ENCODE measurements at regions not wholly inside any gene's neighbourhood (a gene's known extent, or its start where the extent isn't known, plus 50 kb on each side); places are given as distances from the start of the nearest gene placed in this dataset.

DNA sequence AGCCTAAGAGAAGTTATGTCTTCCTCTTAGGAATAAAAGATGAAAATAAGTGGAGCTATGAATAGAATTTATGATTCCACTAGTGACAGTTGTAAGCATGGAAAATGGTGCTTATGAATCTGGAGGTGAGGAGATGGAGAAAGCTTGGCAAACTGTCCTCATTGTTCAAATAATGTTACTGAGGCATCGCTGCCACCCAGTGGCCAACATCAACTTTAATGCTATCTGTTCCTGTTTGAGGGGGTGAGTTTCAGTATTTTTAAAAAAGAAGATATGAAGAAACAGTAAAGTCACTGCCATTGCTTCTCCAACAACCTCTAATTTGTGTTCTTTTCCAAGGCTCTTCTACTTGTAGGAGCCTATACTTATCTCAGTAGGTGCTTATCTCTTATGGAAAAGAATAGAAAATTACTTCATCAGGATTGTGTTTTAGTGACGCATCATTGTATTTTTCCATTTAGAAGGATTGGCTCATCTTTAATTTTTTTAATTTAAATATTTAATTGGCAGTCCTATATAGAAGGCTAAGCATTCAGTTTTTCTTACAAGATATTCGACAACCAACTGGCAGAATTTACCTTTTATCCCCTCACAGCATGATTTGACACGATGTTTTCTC is 260.4 kb upstream of the P2RY1 start:
- 36 to 52% methylated on average over 3 of the region's 4 CpGs for WGBS, 2 experiments
- Histone ChIP-seq H3K4me3 (ENCODE audit: insufficient read depth, low read depth, low read length) (no peak overlapping the region), H3K36me3 (ENCODE audit: control insufficient read depth, insufficient read depth, low read length) (no peaks in the 10 kb centered on the region), H3K27me3 (ENCODE audit: control insufficient read depth, insufficient read depth, low read length, poor library complexity, severe bottlenecking) (no peaks in the 10 kb centered on the region), H3K27ac (ENCODE audit: insufficient read depth, low read depth, low read length, poor library complexity, severe bottlenecking) (no peak overlapping the region), H3K9me3 (ENCODE audit: control insufficient read depth, low read length) (no peaks in the 10 kb centered on the region), H3K4me1 (ENCODE audit: control insufficient read depth, insufficient read depth, low read length) (no peaks in the 10 kb centered on the region)

DNA sequence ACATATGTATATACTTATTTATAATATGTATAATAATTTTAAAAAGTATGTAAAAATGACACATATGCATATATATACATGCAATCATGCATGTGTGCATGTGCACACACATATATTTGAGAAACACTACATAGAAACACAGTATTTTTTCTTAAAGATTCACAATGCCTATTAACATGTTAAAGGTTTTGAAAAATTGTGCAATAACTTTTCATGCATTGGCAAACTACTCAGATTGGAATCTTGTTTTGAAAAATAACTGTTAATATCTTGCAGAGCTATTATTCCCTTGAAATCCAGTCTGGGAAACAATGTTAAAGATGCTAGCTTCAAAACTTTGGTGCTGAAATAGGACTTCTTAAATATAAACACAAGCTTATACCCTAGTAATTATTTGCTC is 256.2 kb upstream of the P2RY1 start:
- H3K27ac ChIP-seq (ENCODE audit: insufficient read depth, low read depth, low read length, poor library complexity, severe bottlenecking) = no peak overlapping the region
- H3K36me3 ChIP-seq (ENCODE audit: control insufficient read depth, insufficient read depth, low read length) = no peaks in the 10 kb centered on the region
- no peaks in the 10 kb centered on the region for H3K27me3 ChIP-seq (ENCODE audit: control insufficient read depth, insufficient read depth, low read length, poor library complexity, severe bottlenecking)
- H3K9me3 ChIP-seq (ENCODE audit: control insufficient read depth, low read length) = no peaks in the 10 kb centered on the region
- no peaks in the 10 kb centered on the region for H3K4me1 ChIP-seq (ENCODE audit: control insufficient read depth, insufficient read depth, low read length)
- H3K4me3 ChIP-seq (ENCODE audit: insufficient read depth, low read depth, low read length) = no peak overlapping the region

DNA sequence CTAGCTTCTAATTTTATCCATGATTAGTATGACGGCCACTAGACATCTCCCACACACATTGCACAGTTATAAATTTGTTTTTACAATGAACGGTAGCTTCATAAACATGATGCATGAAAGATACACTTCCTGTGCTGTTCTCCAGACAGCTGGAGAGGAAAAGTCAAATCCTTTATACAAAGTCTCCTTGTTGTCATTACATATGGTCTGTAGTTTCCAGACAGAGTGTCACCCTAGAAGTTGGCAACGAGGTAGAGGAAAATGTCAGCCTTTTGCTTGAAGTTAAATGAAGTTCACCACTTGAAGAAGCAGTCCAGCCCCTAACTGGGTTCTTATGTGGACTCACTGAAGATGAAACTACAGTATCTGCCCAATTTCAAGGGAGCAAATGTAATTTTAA is 253.0 kb upstream of the P2RY1 start:
- no peaks in the 10 kb centered on the region for H3K9me3 ChIP-seq (ENCODE audit: control insufficient read depth, low read length)
- H3K27ac ChIP-seq (ENCODE audit: insufficient read depth, low read depth, low read length, poor library complexity, severe bottlenecking) = no peak overlapping the region
- H3K4me1 ChIP-seq (ENCODE audit: control insufficient read depth, insufficient read depth, low read length) = no peaks in the 10 kb centered on the region
- no peaks in the 10 kb centered on the region for H3K27me3 ChIP-seq (ENCODE audit: control insufficient read depth, insufficient read depth, low read length, poor library complexity, severe bottlenecking)
- no peak overlapping the region for H3K4me3 ChIP-seq (ENCODE audit: insufficient read depth, low read depth, low read length)
- 95 to 100% methylated on average over 3 of the region's 3 CpGs for WGBS, 2 experiments
- no peaks in the 10 kb centered on the region for H3K36me3 ChIP-seq (ENCODE audit: control insufficient read depth, insufficient read depth, low read length)

DNA sequence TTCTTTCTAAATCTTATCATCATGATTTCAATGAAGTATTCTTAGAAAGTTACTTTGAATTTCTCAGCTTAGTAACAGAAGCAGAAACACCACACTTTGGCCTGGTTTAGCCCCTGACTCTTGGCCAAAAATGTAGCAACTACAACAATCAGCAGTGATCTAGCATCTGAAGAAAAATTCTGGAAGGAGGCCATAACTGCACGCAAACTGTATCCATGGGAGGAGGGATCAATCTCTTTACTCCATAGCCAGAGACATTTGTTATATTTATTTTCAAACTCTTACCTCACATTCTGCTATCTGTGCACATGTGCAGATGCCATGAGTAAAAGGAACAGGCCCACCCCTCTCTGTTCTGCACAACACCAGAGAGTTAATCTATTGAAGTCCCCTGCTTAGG is 251.0 kb upstream of the P2RY1 start:
- H3K27ac ChIP-seq (ENCODE audit: insufficient read depth, low read depth, low read length, poor library complexity, severe bottlenecking) = no peak overlapping the region
- no peaks in the 10 kb centered on the region for H3K36me3 ChIP-seq (ENCODE audit: control insufficient read depth, insufficient read depth, low read length)
- H3K4me3 ChIP-seq (ENCODE audit: insufficient read depth, low read depth, low read length) = no peak overlapping the region
- no peaks in the 10 kb centered on the region for H3K9me3 ChIP-seq (ENCODE audit: control insufficient read depth, low read length)
- H3K4me1 ChIP-seq (ENCODE audit: control insufficient read depth, insufficient read depth, low read length) = no peaks in the 10 kb centered on the region
- no peaks in the 10 kb centered on the region for H3K27me3 ChIP-seq (ENCODE audit: control insufficient read depth, insufficient read depth, low read length, poor library complexity, severe bottlenecking)
- WGBS, 2 experiments = 73 to 96% methylated on average over 1 of the region's 1 CpG

DNA sequence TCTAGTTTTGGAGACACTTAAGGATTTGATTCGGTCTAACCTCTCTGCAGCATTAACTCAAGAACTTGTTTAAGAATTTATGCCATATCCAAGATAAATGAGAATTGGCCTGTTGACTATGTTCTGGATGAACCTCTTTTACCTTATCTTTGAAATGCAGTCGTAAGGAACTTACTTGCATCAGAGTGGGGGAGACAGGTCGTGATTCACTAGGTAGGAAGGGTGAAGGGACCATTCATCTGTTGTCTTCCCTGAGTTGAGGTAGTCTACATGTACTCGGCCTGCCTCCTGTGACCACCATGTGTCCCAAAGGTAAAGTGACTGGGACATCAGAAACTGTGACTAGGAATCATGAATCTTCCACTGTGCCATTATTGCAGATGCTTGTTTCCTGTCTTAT is 248.0 kb upstream of the P2RY1 start:
- Histone ChIP-seq H3K9me3 (ENCODE audit: control insufficient read depth, low read length) (no peaks in the 10 kb centered on the region), H3K36me3 (ENCODE audit: control insufficient read depth, insufficient read depth, low read length) (no peaks in the 10 kb centered on the region), H3K4me1 (ENCODE audit: control insufficient read depth, insufficient read depth, low read length) (no peaks in the 10 kb centered on the region), H3K4me3 (ENCODE audit: insufficient read depth, low read depth, low read length) (no peak overlapping the region), H3K27me3 (ENCODE audit: control insufficient read depth, insufficient read depth, low read length, poor library complexity, severe bottlenecking) (no peaks in the 10 kb centered on the region), H3K27ac (ENCODE audit: insufficient read depth, low read depth, low read length, poor library complexity, severe bottlenecking) (no peak overlapping the region)
- 92 to 95% methylated on average over 4 of the region's 4 CpGs for WGBS, 2 experiments

DNA sequence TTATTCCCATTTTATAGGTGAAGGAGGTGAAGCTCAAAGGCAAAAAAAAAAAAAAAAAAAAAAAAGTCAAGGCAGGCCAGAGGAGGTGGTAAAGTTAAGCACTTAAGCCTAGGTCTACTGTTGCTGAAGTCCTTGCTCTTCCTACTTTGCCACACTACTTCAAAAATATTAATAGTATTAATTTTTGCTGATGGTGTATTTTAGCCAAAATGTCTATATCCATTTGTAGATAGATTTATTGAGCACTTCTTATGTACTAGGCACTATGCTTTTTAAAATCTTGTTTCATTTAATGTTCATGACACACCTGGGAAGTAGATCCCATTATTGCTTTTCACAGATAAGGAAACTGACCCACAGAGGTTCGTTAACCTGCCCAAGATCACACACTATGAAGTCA is 247.1 kb upstream of the P2RY1 start:
- Histone ChIP-seq H3K27ac (ENCODE audit: insufficient read depth, low read depth, low read length, poor library complexity, severe bottlenecking) (no peak overlapping the region), H3K4me1 (ENCODE audit: control insufficient read depth, insufficient read depth, low read length) (no peaks in the 10 kb centered on the region), H3K36me3 (ENCODE audit: control insufficient read depth, insufficient read depth, low read length) (no peaks in the 10 kb centered on the region), H3K9me3 (ENCODE audit: control insufficient read depth, low read length) (no peaks in the 10 kb centered on the region), H3K27me3 (ENCODE audit: control insufficient read depth, insufficient read depth, low read length, poor library complexity, severe bottlenecking) (no peaks in the 10 kb centered on the region), H3K4me3 (ENCODE audit: insufficient read depth, low read depth, low read length) (no peak overlapping the region)
- 76 to 93% methylated on average over 1 of the region's 1 CpG for WGBS, 2 experiments

DNA sequence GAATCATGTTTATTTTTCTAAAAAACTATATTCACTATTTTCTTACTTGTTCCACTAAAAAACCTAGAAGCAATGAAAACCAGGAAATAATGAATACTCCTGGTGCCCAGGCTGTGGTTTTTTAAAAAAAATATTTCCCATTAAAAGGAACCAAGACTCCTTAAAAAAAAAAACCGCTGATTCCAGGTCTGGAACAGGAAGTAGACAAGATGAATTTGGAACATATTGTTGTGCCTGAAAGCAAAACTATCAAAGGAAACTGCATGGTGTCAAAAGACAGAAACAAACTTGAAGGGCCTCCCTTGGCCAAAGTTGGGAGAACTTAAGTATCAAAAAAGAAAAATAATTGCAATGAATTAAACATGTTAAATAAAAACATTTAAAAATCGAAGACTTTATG is 245.3 kb upstream of the P2RY1 start:
- H3K4me3 ChIP-seq (ENCODE audit: insufficient read depth, low read depth, low read length) = no peak overlapping the region
- 83 to 91% methylated on average over 1 to 2 of the region's 2 CpGs for WGBS, 2 experiments
- no peaks in the 10 kb centered on the region for H3K36me3 ChIP-seq (ENCODE audit: control insufficient read depth, insufficient read depth, low read length)
- no peaks in the 10 kb centered on the region for H3K9me3 ChIP-seq (ENCODE audit: control insufficient read depth, low read length)
- H3K27ac ChIP-seq (ENCODE audit: insufficient read depth, low read depth, low read length, poor library complexity, severe bottlenecking) = no peak overlapping the region
- H3K27me3 ChIP-seq (ENCODE audit: control insufficient read depth, insufficient read depth, low read length, poor library complexity, severe bottlenecking) = no peaks in the 10 kb centered on the region
- no peaks in the 10 kb centered on the region for H3K4me1 ChIP-seq (ENCODE audit: control insufficient read depth, insufficient read depth, low read length)

DNA sequence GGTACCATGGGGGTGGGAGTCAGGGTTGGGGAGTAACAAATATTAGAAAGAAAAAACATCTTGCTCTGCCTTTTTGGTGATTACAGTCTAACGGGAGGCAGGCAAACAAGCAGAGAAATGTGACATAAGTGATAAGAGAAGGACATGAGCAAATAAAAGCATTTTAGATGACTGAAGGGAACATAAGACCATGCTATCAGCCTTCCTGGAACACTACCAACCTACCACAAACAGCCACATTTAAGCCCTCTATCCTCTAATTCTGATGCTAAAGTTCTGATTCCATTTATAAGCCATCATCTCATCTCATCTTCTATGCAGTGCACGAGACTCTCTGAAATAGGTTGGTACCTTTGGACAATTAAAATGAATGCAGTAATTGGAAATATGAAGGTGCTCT is 243.4 kb upstream of the P2RY1 start:
- H3K4me1 ChIP-seq (ENCODE audit: control insufficient read depth, insufficient read depth, low read length) = peaks cover 2% of the 10 kb centered on the region
- no peak overlapping the region for H3K27ac ChIP-seq (ENCODE audit: insufficient read depth, low read depth, low read length, poor library complexity, severe bottlenecking)
- no peaks in the 10 kb centered on the region for H3K27me3 ChIP-seq (ENCODE audit: control insufficient read depth, insufficient read depth, low read length, poor library complexity, severe bottlenecking)
- no peaks in the 10 kb centered on the region for H3K36me3 ChIP-seq (ENCODE audit: control insufficient read depth, insufficient read depth, low read length)
- WGBS, 2 experiments = 92 to 100% methylated on average over 2 of the region's 2 CpGs
- H3K9me3 ChIP-seq (ENCODE audit: control insufficient read depth, low read length) = no peaks in the 10 kb centered on the region
- no peak overlapping the region for H3K4me3 ChIP-seq (ENCODE audit: insufficient read depth, low read depth, low read length)

DNA sequence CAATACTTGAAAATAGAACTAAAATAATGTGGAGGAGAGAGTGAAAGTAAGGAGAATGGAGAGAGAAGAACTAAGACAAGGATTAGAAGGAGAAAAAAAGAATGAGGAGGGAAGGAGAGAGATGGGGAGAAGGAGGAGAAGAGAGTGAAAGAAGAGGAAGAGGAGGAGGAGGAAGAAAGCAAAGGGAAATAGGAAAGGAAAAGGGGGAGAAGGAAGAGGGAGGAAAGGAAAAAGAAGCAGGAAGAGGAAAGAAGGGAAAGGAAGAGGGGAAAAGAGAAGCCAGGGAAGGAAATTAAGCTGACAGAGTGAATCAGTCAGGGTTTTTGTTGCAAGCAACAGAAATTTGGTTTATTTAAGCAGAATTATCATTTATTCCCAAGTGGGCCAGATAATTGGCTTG is 241.7 kb upstream of the P2RY1 start:
- Histone ChIP-seq H3K27me3 (ENCODE audit: control insufficient read depth, insufficient read depth, low read length, poor library complexity, severe bottlenecking) (no peaks in the 10 kb centered on the region), H3K4me3 (ENCODE audit: insufficient read depth, low read depth, low read length) (no peak overlapping the region), H3K4me1 (ENCODE audit: control insufficient read depth, insufficient read depth, low read length) (peaks cover 5% of the 10 kb centered on the region), H3K36me3 (ENCODE audit: control insufficient read depth, insufficient read depth, low read length) (no peaks in the 10 kb centered on the region), H3K9me3 (ENCODE audit: control insufficient read depth, low read length) (no peaks in the 10 kb centered on the region), H3K27ac (ENCODE audit: insufficient read depth, low read depth, low read length, poor library complexity, severe bottlenecking) (no peak overlapping the region)

DNA sequence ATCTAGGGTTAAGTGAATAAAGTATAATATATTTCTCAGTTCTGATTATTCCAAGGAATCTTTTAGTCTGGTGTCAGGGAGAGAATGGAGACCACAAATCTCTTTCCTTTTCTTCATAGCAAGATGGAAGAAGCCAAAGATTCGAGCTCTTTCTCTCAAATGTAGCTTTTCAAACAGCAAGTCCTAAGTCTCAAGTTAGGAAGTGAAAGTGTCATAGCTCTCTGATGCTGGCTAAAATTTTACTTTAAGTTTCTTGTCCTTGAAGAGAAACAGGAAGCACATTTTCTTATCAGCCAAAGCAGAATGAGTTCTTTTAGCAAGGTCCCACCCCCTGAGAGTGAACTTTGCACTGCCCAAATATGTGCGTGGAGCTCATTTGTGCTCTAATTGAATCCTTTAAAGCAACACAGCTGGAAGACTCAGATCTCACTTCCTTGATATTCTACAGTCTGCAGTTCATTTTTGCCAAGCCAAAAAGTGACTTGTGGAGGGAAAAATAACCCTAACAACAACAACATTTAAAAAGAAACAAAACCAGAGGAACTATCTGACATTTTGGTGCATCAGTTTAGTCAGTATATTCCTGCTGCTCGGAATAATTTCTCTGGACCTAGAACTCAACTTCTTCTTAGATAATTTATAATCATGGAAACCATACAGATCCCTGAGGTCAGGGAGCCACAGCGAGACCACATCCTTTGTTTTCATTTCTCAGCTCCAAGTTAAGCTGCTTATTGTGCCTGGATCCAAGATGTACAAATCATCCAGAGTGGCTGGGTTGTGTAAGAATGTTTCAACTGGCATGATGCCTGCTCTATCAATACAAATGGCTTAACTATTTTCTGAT is 238.7 kb upstream of the P2RY1 start:
- peaks cover 5% of the 10 kb centered on the region for H3K4me1 ChIP-seq (ENCODE audit: control insufficient read depth, insufficient read depth, low read length)
- 66 to 70% methylated on average over 4 of the region's 4 CpGs for WGBS, 2 experiments
- H3K27me3 ChIP-seq (ENCODE audit: control insufficient read depth, insufficient read depth, low read length, poor library complexity, severe bottlenecking) = no peaks in the 10 kb centered on the region
- no peak overlapping the region for H3K4me3 ChIP-seq (ENCODE audit: insufficient read depth, low read depth, low read length)
- H3K27ac ChIP-seq (ENCODE audit: insufficient read depth, low read depth, low read length, poor library complexity, severe bottlenecking) = no peak overlapping the region
- no peaks in the 10 kb centered on the region for H3K36me3 ChIP-seq (ENCODE audit: control insufficient read depth, insufficient read depth, low read length)
- no peaks in the 10 kb centered on the region for H3K9me3 ChIP-seq (ENCODE audit: control insufficient read depth, low read length)
